ENCODE measurements at regions not wholly inside any gene's neighbourhood (a gene's known extent, or its start where the extent isn't known, plus 50 kb on each side); places are given as distances from the start of the nearest gene placed in this dataset.

GRCh38 chr9:120312031-120312430 lies 267.9 kb downstream of the CDK5RAP2 start:
- TF ChIP-seq CTCF (IDR thresholded peaks at IDR 0.05) (no peak), EZH2 (IDR thresholded peaks at IDR 0.05; ENCODE audit: borderline replicate concordance, insufficient read depth, low read depth, low read length, poor library complexity, severe bottlenecking) (no peak)
